ENCODE measurements at regions not wholly inside any gene's neighbourhood (a gene's known extent, or its start where the extent isn't known, plus 50 kb on each side); places are given as distances from the start of the nearest gene placed in this dataset.

DNA sequence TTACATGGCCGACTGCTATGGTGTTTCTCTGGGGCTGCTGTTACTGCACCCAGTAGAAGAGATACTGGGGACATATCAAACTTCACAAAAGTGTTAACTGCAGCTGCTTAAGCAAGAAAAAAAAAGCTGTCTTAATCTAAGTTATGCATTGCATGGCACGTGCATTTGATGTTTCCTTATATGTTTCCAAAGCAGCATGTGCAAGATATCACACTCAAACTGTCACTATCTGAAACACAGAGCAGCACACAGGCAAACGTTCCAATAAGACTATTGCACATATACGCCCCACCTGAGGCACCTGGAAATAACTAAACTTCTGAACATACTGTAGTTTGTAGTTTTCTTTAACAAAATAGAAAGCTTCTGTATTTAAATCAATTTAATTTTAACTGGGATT lies 671.4 kb upstream of the ADGRL2 start:
- H3K4me3 ChIP-seq (replicated peaks; ENCODE audit: low read depth, low read length): no peak overlapping the region
- no peaks in the 10 kb centered on the region for H3K36me3 ChIP-seq (ENCODE audit: control insufficient read depth, insufficient read depth, low read length)
- H3K27me3 ChIP-seq (replicated peaks; ENCODE audit: control insufficient read depth, insufficient read depth, low read length): no peaks in the 10 kb centered on the region
- no peak for DNase-seq (ENCODE audit: extremely low read depth, insufficient read length)
- TF ChIP-seq, protein P1, sequence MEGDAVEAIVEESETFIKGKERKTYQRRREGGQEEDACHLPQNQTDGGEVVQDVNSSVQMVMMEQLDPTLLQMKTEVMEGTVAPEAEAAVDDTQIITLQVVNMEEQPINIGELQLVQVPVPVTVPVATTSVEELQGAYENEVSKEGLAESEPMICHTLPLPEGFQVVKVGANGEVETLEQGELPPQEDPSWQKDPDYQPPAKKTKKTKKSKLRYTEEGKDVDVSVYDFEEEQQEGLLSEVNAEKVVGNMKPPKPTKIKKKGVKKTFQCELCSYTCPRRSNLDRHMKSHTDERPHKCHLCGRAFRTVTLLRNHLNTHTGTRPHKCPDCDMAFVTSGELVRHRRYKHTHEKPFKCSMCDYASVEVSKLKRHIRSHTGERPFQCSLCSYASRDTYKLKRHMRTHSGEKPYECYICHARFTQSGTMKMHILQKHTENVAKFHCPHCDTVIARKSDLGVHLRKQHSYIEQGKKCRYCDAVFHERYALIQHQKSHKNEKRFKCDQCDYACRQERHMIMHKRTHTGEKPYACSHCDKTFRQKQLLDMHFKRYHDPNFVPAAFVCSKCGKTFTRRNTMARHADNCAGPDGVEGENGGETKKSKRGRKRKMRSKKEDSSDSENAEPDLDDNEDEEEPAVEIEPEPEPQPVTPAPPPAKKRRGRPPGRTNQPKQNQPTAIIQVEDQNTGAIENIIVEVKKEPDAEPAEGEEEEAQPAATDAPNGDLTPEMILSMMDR (IDR thresholded peaks at IDR 0.05; ENCODE audit: insufficient read depth, low read length, poor library complexity, severe bottlenecking): no peak

DNA sequence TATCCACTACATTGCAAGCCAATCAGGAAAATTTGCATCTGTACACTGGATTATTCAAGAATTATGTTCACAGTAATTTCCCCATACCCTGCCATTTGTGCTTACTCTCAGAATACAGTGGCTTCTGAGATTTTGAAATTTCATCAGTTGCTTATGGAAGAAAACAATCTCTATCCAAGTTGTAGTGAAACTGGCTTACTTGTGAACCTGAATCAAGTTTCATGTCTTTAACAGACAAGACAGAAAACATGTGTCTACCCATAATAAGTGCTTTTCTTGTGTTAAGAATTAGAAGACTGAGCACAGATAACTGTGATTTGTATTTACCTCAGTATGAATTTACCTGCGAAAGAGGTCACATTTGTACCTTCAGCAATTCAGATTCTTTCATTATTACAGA lies 672.7 kb upstream of the ADGRL2 start:
- no peak for DNase-seq (ENCODE audit: extremely low read depth, insufficient read length)
- Histone ChIP-seq H3K36me3 (ENCODE audit: control insufficient read depth, insufficient read depth, low read length) (no peaks in the 10 kb centered on the region), H3K4me3 (replicated peaks; ENCODE audit: low read depth, low read length) (no peak overlapping the region), H3K27me3 (replicated peaks; ENCODE audit: control insufficient read depth, insufficient read depth, low read length) (no peaks in the 10 kb centered on the region)
- TF ChIP-seq, protein P1 (IDR thresholded peaks at IDR 0.05; ENCODE audit: insufficient read depth, low read length, poor library complexity, severe bottlenecking): no peak

DNA sequence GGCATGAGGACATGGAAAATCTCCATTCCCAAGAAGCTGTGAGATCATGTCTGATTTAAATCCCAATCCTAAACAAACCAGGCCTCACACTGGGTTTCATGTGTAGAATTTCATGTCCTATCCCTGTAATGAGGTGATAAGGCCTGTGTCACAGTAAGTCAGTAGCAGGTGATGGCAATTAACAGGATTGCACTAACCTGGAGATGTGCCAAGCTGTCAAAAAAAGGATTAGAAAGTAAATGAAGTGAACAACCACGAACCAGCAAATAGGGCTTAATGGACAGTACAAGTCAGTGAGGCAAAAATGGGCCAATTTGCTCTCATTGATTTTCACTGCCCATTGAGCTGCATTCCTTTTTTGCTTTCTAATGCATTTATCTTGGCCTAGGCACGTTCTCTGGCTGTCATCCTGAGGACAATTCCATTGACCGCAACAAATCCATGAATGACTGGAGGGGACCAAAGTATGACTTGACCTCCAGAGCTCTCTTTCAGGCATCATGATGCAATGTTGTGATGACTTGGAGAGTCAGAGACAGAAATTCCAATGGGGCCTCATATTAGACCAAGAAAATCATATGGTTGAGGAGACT lies 673.6 kb upstream of the ADGRL2 start:
- no peak overlapping the region for H3K4me3 ChIP-seq (replicated peaks; ENCODE audit: low read depth, low read length)
- no peaks in the 10 kb centered on the region for H3K36me3 ChIP-seq (ENCODE audit: control insufficient read depth, insufficient read depth, low read length)
- no peak for DNase-seq (ENCODE audit: extremely low read depth, insufficient read length)
- TF ChIP-seq, protein P1 (IDR thresholded peaks at IDR 0.05; ENCODE audit: insufficient read depth, low read length, poor library complexity, severe bottlenecking): no peak
- no peaks in the 10 kb centered on the region for H3K27me3 ChIP-seq (replicated peaks; ENCODE audit: control insufficient read depth, insufficient read depth, low read length)

DNA sequence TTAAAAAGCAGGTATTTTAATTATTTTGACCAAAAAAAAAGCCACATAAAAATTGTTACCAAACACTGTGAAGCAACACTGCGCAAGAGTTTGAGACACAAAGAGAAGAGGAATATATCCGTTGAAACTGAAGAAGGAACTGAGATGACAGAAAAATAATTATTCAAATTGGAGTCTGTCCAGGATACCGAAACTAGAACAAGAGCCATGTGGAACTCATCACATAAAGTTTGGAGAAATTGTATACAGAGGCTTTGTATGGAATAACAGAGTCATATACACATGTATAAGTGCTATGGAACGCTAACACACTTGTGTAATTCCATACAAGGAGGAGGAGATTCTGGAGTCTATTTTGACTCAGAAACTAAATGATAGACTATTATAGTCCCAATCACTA lies 675.1 kb upstream of the ADGRL2 start:
- TF ChIP-seq, protein P1 (IDR thresholded peaks at IDR 0.05; ENCODE audit: insufficient read depth, low read length, poor library complexity, severe bottlenecking): no peak
- Histone ChIP-seq H3K36me3 (ENCODE audit: control insufficient read depth, insufficient read depth, low read length) (no peaks in the 10 kb centered on the region), H3K4me3 (replicated peaks; ENCODE audit: low read depth, low read length) (no peak overlapping the region), H3K27me3 (replicated peaks; ENCODE audit: control insufficient read depth, insufficient read depth, low read length) (no peaks in the 10 kb centered on the region)
- DNase-seq (ENCODE audit: extremely low read depth, insufficient read length): no peak

DNA sequence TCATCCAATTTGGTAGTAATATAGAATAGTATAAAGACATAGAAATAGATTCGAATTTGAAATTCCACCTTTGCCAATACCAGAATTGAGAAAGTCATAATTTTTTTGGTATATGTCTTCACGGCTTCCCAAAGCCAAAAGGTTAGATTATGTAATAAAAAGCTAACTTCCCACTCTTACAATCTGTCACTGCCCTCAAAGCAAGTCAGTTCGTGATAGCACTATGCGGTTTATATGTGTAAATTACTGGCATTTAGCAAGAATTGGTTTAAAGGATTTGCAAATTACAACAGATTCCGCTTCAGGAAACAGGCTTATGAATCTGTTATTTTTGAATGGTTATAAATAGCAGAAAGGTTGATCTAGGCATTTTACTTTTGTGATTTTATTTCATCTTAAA lies 679.4 kb upstream of the ADGRL2 start:
- TF ChIP-seq, protein P1 (IDR thresholded peaks at IDR 0.05; ENCODE audit: insufficient read depth, low read length, poor library complexity, severe bottlenecking): no peak
- Histone ChIP-seq H3K27me3 (replicated peaks; ENCODE audit: control insufficient read depth, insufficient read depth, low read length) (no peaks in the 10 kb centered on the region), H3K4me3 (replicated peaks; ENCODE audit: low read depth, low read length) (no peak overlapping the region), H3K36me3 (ENCODE audit: control insufficient read depth, insufficient read depth, low read length) (no peaks in the 10 kb centered on the region)
- DNase-seq (ENCODE audit: extremely low read depth, insufficient read length): no peak

DNA sequence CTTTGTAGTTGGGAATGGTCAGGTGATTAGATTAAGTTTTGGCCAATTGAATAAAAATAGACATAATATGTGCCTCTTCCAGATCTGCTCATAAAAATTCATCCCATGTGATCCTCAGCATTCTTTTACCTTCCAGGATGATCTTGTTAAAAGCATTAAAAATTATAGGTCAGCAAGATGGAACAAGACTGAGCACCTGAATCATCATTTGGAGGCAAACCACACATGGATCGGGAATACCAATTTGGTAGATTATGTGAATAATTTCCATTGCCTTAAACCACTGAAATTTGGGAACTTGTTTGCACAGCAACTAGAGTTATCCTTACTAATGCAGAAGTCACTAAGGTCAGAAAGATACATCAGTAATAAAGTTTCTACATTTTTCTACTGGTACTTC lies 681.4 kb upstream of the ADGRL2 start:
- no peak for DNase-seq (ENCODE audit: extremely low read depth, insufficient read length)

More for the DNA sequence above, 681.4 kb upstream of the ADGRL2 start:
- Histone ChIP-seq H3K27me3 (replicated peaks; ENCODE audit: control insufficient read depth, insufficient read depth, low read length) (no peaks in the 10 kb centered on the region), H3K4me3 (replicated peaks; ENCODE audit: low read depth, low read length) (no peak overlapping the region), H3K36me3 (ENCODE audit: control insufficient read depth, insufficient read depth, low read length) (no peaks in the 10 kb centered on the region)
- TF ChIP-seq, protein P1 (IDR thresholded peaks at IDR 0.05; ENCODE audit: insufficient read depth, low read length, poor library complexity, severe bottlenecking): no peak

Data from GM06990 (cell line).